Ascending aorta (tissue), 2 donors: ENCODE measurements at regions not wholly inside any gene's neighbourhood (a gene's known extent, or its start where the extent isn't known, plus 50 kb on each side); places are given as distances from the start of the nearest gene placed in this dataset.
A peak's percentile ranks its signal among the peaks of the same experiment; 100 is the strongest.
"Not testable (repeated sequence)": the region's sequence is repeated elsewhere in the genome, so short reads cannot be mapped to it uniquely, and the experiment has no call there.

Experiments
- DNase-seq, 2 donors: peaks; one replicate each; pipeline ENCODE4 v3.0.0-alpha.2; 2019; ENCODE audit warnings: low spot score in 2 of 2
- H3K27ac ChIP-seq, 2 donors: fragments of 200-600 bp; sonication (generic); one replicate each; pipeline ENCODE4 v1.5.1; 2016 to 2017; ENCODE audit warnings: mild to moderate bottlenecking in 1 of 2
- H3K27me3 ChIP-seq: fragments of 200-600 bp; sonication (generic); one replicate; pipeline ENCODE4 v1.5.1; 2017
- H3K36me3 ChIP-seq, 2 donors: fragments of 200-600 bp; sonication (generic); one replicate each; pipeline ENCODE4 v1.5.1; 2016
- H3K4me1 ChIP-seq, 2 donors: fragments of 200-600 bp; sonication (generic); one replicate each; pipeline ENCODE4 v1.5.1; 2016 to 2017; ENCODE audit warnings: mild to moderate bottlenecking in 1 of 2
- H3K4me3 ChIP-seq, 2 donors: fragments of 200-600 bp; sonication (generic); one replicate each; pipeline ENCODE4 v1.5.1; 2016 to 2017; ENCODE audit warnings: mild to moderate bottlenecking in 1 of 2
- H3K9me3 ChIP-seq, 2 donors: fragments of 200-600 bp; sonication (generic); one replicate each; pipeline ENCODE4 v1.5.1; 2016
- intact Hi-C: fragments of 100-400 bp; cut with DNase I; formaldehyde crosslinking; loops from one replicate; pipeline ENCODE4 v1.15.1; 2023
- TF ChIP-seq, protein P1 (sequence below), 3 experiments: fragments of 200-600 bp in 2 of 3; fragments of 450-650 bp in 1 of 3; sonication (generic) in 2 of 3; IDR thresholded peaks; one replicate each; pipeline ENCODE4 v1.5.1; 2016 to 2019; ENCODE audit warnings: antibody characterized with exemption in 3 of 3, mild to moderate bottlenecking in 1 of 3, moderate library complexity in 1 of 3

DNA sequence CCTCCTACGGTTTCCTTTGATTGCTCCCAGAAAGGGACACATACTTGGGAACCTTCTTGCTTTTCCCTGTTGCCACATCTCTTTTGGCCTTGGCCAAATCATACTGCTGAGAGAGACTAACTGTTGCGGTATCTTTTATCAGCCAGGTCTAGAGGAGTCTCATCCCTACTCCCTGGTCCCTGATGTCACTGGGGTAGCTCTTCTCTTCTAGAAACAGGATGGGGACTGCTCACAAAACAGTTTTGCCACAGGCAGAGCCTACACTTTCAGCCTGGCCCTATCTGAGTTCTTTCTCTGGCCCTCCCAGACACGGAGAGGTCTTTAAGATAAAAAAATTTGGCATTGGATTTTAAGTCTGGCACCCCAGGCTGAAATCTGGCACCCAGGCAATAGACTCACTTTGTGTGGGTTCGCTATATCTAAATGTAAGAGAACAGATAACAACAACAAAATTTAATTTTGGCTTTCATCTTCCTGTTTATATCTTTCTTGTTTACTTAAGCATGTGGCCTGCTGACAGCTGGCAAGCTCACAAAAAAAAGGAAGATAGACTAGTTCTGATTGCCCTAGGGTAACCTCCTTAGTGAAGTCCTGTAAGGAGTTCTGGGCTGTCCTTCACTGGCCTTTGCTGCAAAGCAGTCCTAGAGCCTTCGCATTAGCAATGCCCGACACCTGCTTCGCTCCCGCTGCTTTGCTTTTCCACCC is 228.3 kb upstream of the NPVF start:
- H3K9me3 ChIP-seq: no peaks in the 10 kb centered on the region
- DNase-seq: no peak
- H3K27ac ChIP-seq: peak overlapping the region in 1 of 2 donors; percentile 24
- H3K4me3 ChIP-seq: peak overlapping the region; percentile 16 to 25
- peaks cover 0 to 4% of the 10 kb centered on the region in 2 donors for H3K4me1 ChIP-seq
- no peaks in the 10 kb centered on the region for H3K36me3 ChIP-seq
- TF ChIP-seq, protein P1, sequence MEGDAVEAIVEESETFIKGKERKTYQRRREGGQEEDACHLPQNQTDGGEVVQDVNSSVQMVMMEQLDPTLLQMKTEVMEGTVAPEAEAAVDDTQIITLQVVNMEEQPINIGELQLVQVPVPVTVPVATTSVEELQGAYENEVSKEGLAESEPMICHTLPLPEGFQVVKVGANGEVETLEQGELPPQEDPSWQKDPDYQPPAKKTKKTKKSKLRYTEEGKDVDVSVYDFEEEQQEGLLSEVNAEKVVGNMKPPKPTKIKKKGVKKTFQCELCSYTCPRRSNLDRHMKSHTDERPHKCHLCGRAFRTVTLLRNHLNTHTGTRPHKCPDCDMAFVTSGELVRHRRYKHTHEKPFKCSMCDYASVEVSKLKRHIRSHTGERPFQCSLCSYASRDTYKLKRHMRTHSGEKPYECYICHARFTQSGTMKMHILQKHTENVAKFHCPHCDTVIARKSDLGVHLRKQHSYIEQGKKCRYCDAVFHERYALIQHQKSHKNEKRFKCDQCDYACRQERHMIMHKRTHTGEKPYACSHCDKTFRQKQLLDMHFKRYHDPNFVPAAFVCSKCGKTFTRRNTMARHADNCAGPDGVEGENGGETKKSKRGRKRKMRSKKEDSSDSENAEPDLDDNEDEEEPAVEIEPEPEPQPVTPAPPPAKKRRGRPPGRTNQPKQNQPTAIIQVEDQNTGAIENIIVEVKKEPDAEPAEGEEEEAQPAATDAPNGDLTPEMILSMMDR (IDR thresholded peaks at IDR 0.05): no peak
- intact Hi-C loops: no loop called here
- H3K27me3 ChIP-seq: no peaks in the 10 kb centered on the region

DNA sequence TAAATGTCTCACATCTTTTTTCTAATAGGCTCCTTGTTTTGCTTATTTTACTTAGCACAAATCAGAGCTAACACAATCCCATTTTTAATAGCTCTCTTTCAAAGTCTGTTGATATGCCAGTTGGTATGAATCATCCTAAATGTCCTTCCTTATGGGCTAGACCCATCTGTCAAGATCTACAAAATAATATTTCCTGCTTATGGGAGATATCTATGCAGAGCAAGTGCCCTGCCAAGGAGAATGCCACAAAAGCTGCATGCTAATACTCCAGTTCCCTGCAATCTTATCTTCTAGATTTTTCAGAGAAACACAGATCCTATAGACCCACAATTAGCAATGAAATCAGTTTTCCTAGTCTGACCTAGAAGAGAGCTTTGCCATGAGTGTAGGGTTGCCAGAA is 230.8 kb upstream of the NPVF start:
- no peak overlapping the region for H3K27ac ChIP-seq
- intact Hi-C loops: no loop called here
- no peaks in the 10 kb centered on the region for H3K9me3 ChIP-seq
- no peaks in the 10 kb centered on the region for H3K36me3 ChIP-seq
- no peaks in the 10 kb centered on the region for H3K27me3 ChIP-seq
- no peak overlapping the region for H3K4me3 ChIP-seq
- peaks cover 0 to 4% of the 10 kb centered on the region in 2 donors for H3K4me1 ChIP-seq
- no peak for DNase-seq
- TF ChIP-seq, protein P1 (IDR thresholded peaks at IDR 0.05): no peak

DNA sequence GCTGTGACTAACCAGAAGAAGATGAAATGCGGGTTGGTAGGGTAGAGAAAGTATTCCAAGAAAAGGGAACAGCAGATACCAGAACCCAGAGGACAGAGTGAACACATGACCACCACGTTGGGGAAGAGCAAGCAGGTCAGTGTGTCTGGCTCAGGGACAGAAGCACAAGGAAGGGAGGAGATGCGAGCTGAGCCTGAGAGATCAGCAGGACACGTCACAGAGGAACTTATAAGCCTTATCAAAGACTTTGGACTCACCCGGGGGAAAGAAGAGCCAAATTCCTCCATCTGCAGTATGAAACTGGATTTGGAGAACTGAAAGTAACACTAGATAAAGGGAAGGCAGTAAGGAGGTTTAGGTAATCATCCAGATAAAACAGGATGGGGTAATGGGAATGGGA is 232.1 kb upstream of the NPVF start:
- H3K9me3 ChIP-seq: no peaks in the 10 kb centered on the region
- H3K4me1 ChIP-seq: peaks cover 0 to 4% of the 10 kb centered on the region in 2 donors
- DNase-seq: no peak
- H3K4me3 ChIP-seq: no peak overlapping the region
- no peaks in the 10 kb centered on the region for H3K36me3 ChIP-seq
- TF ChIP-seq, protein P1 (IDR thresholded peaks at IDR 0.05): no peak
- H3K27me3 ChIP-seq: no peaks in the 10 kb centered on the region
- H3K27ac ChIP-seq: no peak overlapping the region
- intact Hi-C loops: no loop called here

DNA sequence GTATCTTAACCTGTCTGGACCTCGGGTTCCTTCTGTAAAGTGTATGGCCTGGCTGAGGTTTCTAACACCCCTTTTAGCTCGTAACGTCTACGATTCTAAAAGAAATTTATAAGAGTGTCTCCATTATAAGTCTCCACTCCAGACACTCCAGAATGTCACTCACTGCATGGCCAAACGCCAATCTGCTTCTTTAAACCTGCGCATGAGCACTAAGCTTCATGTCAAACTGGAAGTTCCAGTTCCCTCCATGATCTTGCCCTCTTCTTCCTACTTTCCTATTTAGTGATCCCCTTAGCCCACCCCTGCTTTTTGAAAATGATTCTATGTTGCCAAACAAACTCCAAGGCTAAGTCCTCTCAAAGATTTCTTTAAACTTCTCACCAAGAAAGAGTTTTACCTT is 241.4 kb upstream of the NPVF start:
- Histone ChIP-seq H3K4me1 (no peaks in the 10 kb centered on the region), H3K4me3 (no peak overlapping the region), H3K36me3 (no peaks in the 10 kb centered on the region), H3K9me3 (no peaks in the 10 kb centered on the region), H3K27ac (no peak overlapping the region), H3K27me3 (no peaks in the 10 kb centered on the region)
- TF ChIP-seq, protein P1 (IDR thresholded peaks at IDR 0.05): no peak
- no peak for DNase-seq
- intact Hi-C loops: loop anchor here (2.0 kb wide), 1 partner anchor 71 kb away; no protein-coding TSS in a partner anchor

DNA sequence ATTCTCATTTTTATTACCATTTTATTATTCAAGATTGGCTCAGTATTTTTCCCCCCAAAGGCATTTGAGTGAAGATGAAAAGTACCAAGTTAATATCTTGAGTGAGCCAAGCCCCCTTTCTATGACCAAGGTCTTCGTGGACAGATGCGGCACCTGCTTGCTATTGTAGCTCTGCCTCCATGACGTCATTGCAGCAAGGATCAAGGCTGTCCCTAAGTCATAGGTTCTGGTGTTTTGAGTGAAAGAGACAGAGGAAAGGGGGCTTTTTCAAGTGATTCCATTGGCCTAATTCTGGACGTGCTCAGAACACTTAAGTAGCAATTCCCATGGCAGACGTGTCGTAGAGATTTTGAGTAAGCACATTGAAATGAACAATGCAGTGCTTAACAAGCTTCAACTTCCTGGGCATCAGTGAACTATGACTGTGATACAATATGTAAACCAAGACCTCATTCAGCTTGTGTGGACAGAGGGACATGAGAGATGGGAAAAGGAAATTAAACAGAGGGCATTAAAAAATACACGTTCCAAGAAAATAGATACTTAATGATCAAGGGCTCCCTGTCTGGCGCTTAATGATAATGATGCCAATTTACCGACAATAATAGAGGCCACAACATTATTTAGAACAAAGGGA is 248.7 kb upstream of the NPVF start:
- TF ChIP-seq, protein P1 (IDR thresholded peaks at IDR 0.05): no peak
- DNase-seq: no peak
- Histone ChIP-seq H3K27me3 (no peaks in the 10 kb centered on the region), H3K27ac (no peak overlapping the region), H3K9me3 (no peaks in the 10 kb centered on the region), H3K4me1 (no peaks in the 10 kb centered on the region), H3K36me3 (no peaks in the 10 kb centered on the region), H3K4me3 (no peak overlapping the region)
- intact Hi-C loops: no loop called here

DNA sequence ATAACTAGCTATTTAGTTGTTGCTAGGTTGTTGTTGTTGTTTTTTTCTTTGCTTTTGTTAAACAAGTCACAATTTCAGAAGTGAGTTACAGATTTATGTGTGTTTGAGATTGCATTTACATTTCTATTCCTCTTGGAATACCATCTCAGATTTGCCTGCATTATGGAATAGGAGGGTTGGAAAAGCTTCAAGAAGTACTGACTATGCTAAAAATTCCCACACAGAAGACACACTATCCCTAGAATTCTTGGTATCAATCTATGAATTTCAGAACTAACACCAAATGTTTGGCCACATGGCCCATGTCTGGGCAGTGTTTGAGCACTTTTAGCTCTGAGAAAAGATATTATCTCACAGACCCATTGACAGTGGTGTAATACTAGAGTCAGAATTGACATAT is 249.9 kb upstream of the NPVF start:
- H3K4me1 ChIP-seq, intact Hi-C loops, H3K9me3 ChIP-seq, H3K36me3 ChIP-seq, H3K27ac ChIP-seq, H3K4me3 ChIP-seq, H3K27me3 ChIP-seq, DNase-seq: not testable (repeated sequence)
